PC-3 (cell line): ENCODE measurements at regions not wholly inside any gene's neighbourhood (a gene's known extent, or its start where the extent isn't known, plus 50 kb on each side); places are given as distances from the start of the nearest gene placed in this dataset.
A peak's percentile ranks its signal among the peaks of the same experiment; 100 is the strongest.

Experiments
- ATAC-seq: fragments of 200-7000 bp; cut with Tn5 transposase; 2 replicates; pipeline ENCODE4 v1.9.1; 2020; ENCODE audit warnings: mild to moderate bottlenecking, moderate library complexity
- BruUV-seq: library from RNA; stranded (reverse); fragments of 400-500 nt; replicated peaks from 2 replicates; lab custom pipeline; 2021; lab: Mats Ljungman, UMichigan
- CTCF ChIA-PET: fragments of 300-600 bp; sonication (Branson Sonifier 250); formaldehyde crosslinking; loops from one replicate; lab custom pipeline; 2022; ENCODE audit warnings: antibody characterized with exemption; lab: Charles Lee
- POLR2A ChIA-PET: fragments of 300-600 bp; sonication (Branson Sonifier 250); formaldehyde crosslinking; loops from one replicate; lab custom pipeline; 2022; ENCODE audit warnings: antibody characterized with exemption; ENCODE audit not compliant: unreplicated experiment; lab: Charles Lee
- DNase-seq: peaks from one replicate; pipeline ENCODE4 v3.0.0-alpha.2; 2015
- H2AFZ ChIP-seq: fragments of 300-600 bp; sonication (generic); 2 replicates; pipeline ENCODE4 v1.6.0; 2016; ENCODE audit warnings: antibody characterized with exemption, low read length
- H3F3A ChIP-seq: fragments of 300-600 bp; sonication (generic); one replicate; pipeline ENCODE4 v1.6.0; 2017; ENCODE audit warnings: antibody characterized with exemption, low read length, control low read depth, mild to moderate bottlenecking; ENCODE audit not compliant: unreplicated experiment
- H3K27ac ChIP-seq: fragments of 300-600 bp; sonication (generic); 2 replicates; pipeline ENCODE4 v1.5.1; 2016; ENCODE audit warnings: mild to moderate bottlenecking, low read length
- H3K27me3 ChIP-seq: fragments of 300-600 bp; sonication (generic); 2 replicates; pipeline ENCODE4 v1.6.1; 2016; ENCODE audit warnings: low read length, mixed read lengths
- H3K36me3 ChIP-seq: fragments of 300-600 bp; sonication (generic); 2 replicates; pipeline ENCODE4 v1.6.1; 2016; ENCODE audit warnings: low read depth, mixed run types, low read length, mixed read lengths
- H3K4me1 ChIP-seq: fragments of 300-600 bp; sonication (generic); 2 replicates; pipeline ENCODE4 v1.5.1; 2016; ENCODE audit warnings: low read length; ENCODE audit not compliant: insufficient read depth
- H3K4me2 ChIP-seq: fragments of 300-600 bp; sonication (generic); 2 replicates; pipeline ENCODE4 v1.6.0; 2016; ENCODE audit warnings: low read length
- H3K4me3 ChIP-seq: fragments of 300-600 bp; sonication (generic); 2 replicates; pipeline ENCODE4 v1.5.1; 2016; ENCODE audit warnings: mild to moderate bottlenecking, low read length, mixed read lengths
- H3K79me2 ChIP-seq: fragments of 300-600 bp; sonication (generic); 2 replicates; pipeline ENCODE4 v1.6.1; 2017; ENCODE audit warnings: low read length, mixed read lengths
- H3K9ac ChIP-seq: fragments of 300-600 bp; sonication (generic); 2 replicates; pipeline ENCODE4 v1.6.0; 2016; ENCODE audit warnings: mild to moderate bottlenecking, low read length
- H3K9me2 ChIP-seq: fragments of 300-600 bp; sonication (generic); replicated peaks from 2 replicates; pipeline ENCODE4 v1.6.1; 2016; ENCODE audit warnings: mixed run types, low read length, mixed read lengths
- H3K9me3 ChIP-seq: fragments of 300-600 bp; sonication (generic); 2 replicates; pipeline ENCODE4 v1.6.1; 2016; ENCODE audit warnings: low read length, mixed read lengths
- H4K20me1 ChIP-seq: fragments of 300-600 bp; sonication (generic); 2 replicates; pipeline ENCODE4 v1.6.1; 2016; ENCODE audit warnings: low read length, mixed read lengths
- EZH2 ChIP-seq: fragments of 300-600 bp; sonication (generic); IDR thresholded peaks from one replicate; pipeline ENCODE4 v1.6.1; 2017; ENCODE audit warnings: antibody characterized with exemption, mild to moderate bottlenecking, low read length; ENCODE audit not compliant: unreplicated experiment
- EZH2phosphoT487 ChIP-seq: fragments of 300-600 bp; sonication (generic); IDR thresholded peaks from 2 replicates; pipeline ENCODE4 v1.6.1; 2018; ENCODE audit warnings: mild to moderate bottlenecking, antibody characterized with exemption, low read length, borderline replicate concordance
- intact Hi-C: fragments of 100-400 bp; cut with micrococcal nuclease; formaldehyde crosslinking; loops from 2 replicates; pipeline ENCODE4 v1.9.0; 2023
- TF ChIP-seq, protein P1 (sequence below): fragments of 300-600 bp; sonication (generic); conservative IDR thresholded peaks from 2 replicates; pipeline ENCODE4 v1.5.1; 2017; ENCODE audit warnings: antibody characterized with exemption, low read depth, mild to moderate bottlenecking, low read length

DNA sequence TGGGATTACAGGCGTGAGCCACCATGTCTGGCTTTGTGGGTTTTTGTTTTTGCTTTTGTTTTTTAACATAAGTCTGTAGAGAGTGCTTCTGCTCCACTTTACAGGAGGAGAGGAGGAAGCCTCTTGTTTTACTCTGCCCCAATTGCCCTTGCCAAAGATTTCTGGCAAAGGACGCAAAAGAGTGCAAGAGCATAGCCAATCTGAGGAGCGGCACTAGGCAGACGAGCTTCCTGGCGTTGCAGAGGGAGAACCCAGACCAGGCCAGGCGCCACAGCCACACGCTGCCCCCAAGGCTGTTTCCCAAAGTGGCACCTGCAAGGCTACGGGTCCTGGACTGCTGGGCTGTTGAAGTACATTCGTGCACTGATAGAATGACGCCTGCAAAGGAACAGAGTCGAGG is 96.2 kb downstream of the BBS10 start:
- H3K27me3 ChIP-seq = no peaks in the 10 kb centered on the region
- TF ChIP-seq EZH2phosphoT487 = no peak
- TF ChIP-seq, protein P1, sequence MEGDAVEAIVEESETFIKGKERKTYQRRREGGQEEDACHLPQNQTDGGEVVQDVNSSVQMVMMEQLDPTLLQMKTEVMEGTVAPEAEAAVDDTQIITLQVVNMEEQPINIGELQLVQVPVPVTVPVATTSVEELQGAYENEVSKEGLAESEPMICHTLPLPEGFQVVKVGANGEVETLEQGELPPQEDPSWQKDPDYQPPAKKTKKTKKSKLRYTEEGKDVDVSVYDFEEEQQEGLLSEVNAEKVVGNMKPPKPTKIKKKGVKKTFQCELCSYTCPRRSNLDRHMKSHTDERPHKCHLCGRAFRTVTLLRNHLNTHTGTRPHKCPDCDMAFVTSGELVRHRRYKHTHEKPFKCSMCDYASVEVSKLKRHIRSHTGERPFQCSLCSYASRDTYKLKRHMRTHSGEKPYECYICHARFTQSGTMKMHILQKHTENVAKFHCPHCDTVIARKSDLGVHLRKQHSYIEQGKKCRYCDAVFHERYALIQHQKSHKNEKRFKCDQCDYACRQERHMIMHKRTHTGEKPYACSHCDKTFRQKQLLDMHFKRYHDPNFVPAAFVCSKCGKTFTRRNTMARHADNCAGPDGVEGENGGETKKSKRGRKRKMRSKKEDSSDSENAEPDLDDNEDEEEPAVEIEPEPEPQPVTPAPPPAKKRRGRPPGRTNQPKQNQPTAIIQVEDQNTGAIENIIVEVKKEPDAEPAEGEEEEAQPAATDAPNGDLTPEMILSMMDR = no peak
- no peak for TF ChIP-seq EZH2
- no peak overlapping the region for H3K9ac ChIP-seq
- no peaks in the 10 kb centered on the region for H3K9me3 ChIP-seq
- H2AFZ ChIP-seq = no peak overlapping the region
- ChIA-PET POLR2A (interaction anchor here (0.8 kb wide), 1 partner anchor 12 kb away, joined by 3 read pairs; no protein-coding TSS in a partner anchor), CTCF (no interaction called here)
- H4K20me1 ChIP-seq = no peaks in the 10 kb centered on the region
- no peaks in the 10 kb centered on the region for H3K9me2 ChIP-seq
- H3F3A ChIP-seq = no peaks in the 10 kb centered on the region
- intact Hi-C loops = no loop called here
- H3K36me3 ChIP-seq = no peaks in the 10 kb centered on the region
- 0 out of 2 replicates have a peak, but pooled peaks cover 3% of the 10 kb centered on the region for H3K4me1 ChIP-seq
- no peaks in the 10 kb centered on the region for H3K79me2 ChIP-seq
- no peak overlapping the region for H3K4me3 ChIP-seq
- no TSS peak for BruUV-seq
- no peak overlapping the region for H3K27ac ChIP-seq
- no peak for DNase-seq
- H3K4me2 ChIP-seq = no peak overlapping the region
- ATAC-seq = no peak

- ChIA-PET CTCF (no interaction called here), POLR2A (no interaction called here)
- Histone ChIP-seq H3K27me3 (no peaks in the 10 kb centered on the region), H3K79me2 (no peaks in the 10 kb centered on the region), H4K20me1 (no peaks in the 10 kb centered on the region), H3K4me3 (no peak overlapping the region), H3F3A (no peaks in the 10 kb centered on the region), H3K9me2 (no peaks in the 10 kb centered on the region), H3K9me3 (no peaks in the 10 kb centered on the region), H3K36me3 (no peaks in the 10 kb centered on the region), H3K27ac (no peak overlapping the region), H3K4me2 (no peak overlapping the region), H2AFZ (no peak overlapping the region), H3K9ac (no peak overlapping the region), H3K4me1 (0 out of 2 replicates have a peak, but pooled peaks cover 3% of the 10 kb centered on the region)
- BruUV-seq = no TSS peak
- intact Hi-C loops = no loop called here
- ATAC-seq = peak; percentile 91
- no peak for TF ChIP-seq EZH2phosphoT487
- TF ChIP-seq, protein P1 = no peak
- TF ChIP-seq EZH2 = no peak
- DNase-seq = peak; percentile 84
Measured at GRCh38 chr12:76250256-76250655, 98.0 kb downstream of the BBS10 start.

DNA sequence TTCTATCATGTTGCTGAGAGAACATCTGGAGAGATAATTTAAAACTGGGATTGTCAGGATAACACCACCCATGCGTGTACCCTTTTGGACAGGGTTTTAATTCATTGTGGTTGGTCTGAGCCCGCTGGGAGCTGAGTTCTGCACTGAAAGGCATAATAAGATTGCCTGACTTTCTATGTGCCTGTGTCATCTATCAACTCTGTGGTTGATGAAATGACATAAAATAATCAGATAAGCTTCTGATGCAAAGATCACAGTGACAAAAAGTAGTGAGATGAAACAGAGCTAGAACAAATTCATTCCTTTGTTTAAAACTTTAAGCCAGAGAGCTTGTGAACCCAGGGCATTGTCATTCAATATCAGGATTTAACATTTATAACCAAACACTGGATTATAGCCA is 98.7 kb downstream of the BBS10 start:
- Histone ChIP-seq H3K4me3 (no peak overlapping the region), H3K4me2 (no peak overlapping the region), H4K20me1 (no peaks in the 10 kb centered on the region), H3K27me3 (no peaks in the 10 kb centered on the region), H3K4me1 (0 out of 2 replicates have a peak, but pooled peaks cover 3% of the 10 kb centered on the region), H3K79me2 (no peaks in the 10 kb centered on the region), H3K9ac (no peak overlapping the region), H3K27ac (no peak overlapping the region), H3K9me3 (no peaks in the 10 kb centered on the region), H3K36me3 (no peaks in the 10 kb centered on the region), H3K9me2 (no peaks in the 10 kb centered on the region), H3F3A (no peaks in the 10 kb centered on the region), H2AFZ (no peak overlapping the region)
- DNase-seq (no peak), ATAC-seq (no peak)
- CTCF ChIA-PET = no interaction called here
- POLR2A ChIA-PET = no interaction called here
- no TSS peak for BruUV-seq
- intact Hi-C loops = no loop called here
- no peak for TF ChIP-seq EZH2phosphoT487
